Stimulated activated CD8-positive, alpha-beta memory T cell treated with anti-CD3 and anti-CD28 coated beads, Interleukin-12 subunit alpha, Interleukin-12 subunit beta, amount 100 ng/mL, for 1 hour (primary cell): ENCODE measurements at regions not wholly inside any gene's neighbourhood (a gene's known extent, or its start where the extent isn't known, plus 50 kb on each side); places are given as distances from the start of the nearest gene placed in this dataset.

ENCODE experiments used
- DNase-seq: peaks from one replicate; pipeline ENCODE4 v3.0.0-alpha.2; 2020; ENCODE audit warnings: low read depth

- DNase-seq, result no peak
These were observed 267.2 kb downstream of the GLRX3 start for GRCh38 chr10:130403153-130404075.

DNA sequence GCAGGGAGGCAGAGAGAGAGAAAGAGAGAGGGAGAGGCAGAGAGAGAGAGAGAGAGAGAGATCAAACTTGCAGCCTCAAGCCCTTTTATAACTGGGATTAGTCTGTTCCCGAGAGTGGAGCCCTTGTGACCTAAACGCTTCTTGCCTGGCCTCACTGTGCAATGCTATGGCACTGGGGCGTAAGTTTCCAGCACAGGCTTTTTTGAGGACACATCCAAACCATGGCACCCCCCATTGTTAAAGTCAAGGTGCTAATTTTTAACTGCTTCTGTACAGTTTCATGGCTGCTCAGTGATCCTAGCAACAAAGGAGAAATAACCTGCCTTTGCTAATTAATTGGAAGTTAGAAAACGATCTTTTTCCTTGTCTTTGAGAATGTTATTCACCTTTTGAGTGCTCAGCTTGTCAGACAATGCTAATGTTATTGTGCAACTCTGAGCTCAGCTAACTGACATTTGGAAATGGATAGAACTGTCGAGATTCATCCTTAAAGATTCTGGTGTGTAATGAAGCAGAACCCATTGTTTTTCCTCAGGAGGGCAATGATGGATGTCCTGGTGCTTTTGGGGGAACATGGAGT, 268.4 kb downstream of the GLRX3 start:
- DNase-seq, result no peak

DNA sequence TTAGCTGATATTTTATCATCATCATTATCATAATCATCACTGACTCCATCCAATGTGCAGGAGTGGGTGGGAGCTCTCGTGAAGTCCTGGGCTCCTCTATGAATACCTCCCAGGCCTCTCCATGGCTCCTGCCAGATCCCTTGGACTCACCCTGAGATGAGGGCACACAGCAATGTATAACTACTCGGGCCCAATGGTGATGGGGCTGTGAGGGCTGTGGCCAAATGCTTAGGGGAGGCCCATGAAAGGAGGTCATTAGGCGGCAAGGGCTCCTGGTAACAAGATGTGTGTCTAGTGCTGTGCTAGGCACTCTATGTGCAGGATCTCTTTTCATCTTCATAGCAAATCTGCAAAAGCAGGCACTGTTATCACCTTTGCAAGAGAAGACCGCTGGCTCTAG, 270.9 kb downstream of the GLRX3 start:
- no peak for DNase-seq

DNA sequence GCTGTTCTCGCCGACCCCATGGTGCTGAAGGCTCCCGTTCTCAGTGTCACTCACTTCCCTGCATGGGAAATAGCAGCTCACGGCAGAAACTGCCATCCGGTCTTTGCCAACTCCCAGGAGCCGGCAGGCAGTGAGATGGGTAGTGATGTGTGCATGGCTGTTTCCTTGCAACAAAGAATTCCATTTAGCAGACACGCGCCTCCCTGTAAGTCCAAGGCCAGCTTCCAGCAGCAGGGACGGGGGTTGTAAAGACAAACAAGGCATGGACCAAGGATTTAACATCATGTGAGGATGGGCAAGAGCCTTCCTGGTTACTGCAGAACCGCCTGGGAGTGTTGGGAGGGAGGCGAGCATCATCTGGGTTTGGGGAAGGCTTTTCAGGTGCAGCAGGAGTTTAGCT, 273.1 kb downstream of the GLRX3 start:
- no peak for DNase-seq

DNA sequence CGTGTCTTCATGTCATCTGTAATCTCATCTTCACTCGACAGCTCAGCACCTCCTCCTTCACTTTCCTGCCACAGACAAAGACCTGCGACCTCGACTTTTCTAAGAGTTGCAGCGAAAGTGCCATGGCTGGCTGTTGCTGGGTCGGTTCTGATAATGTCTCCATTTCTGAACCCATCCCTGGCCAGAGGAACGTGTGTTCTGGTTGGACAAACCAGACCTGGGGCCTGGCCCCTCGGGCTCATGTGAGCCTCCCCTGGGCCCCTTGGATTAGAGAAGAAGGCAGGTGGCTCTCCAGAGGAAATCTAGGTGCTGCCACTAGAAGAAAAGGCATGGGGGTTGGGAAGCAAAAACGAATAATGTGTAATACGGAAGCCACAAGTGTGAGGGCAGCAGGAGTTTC, 273.7 kb downstream of the GLRX3 start:
- no peak for DNase-seq

DNA sequence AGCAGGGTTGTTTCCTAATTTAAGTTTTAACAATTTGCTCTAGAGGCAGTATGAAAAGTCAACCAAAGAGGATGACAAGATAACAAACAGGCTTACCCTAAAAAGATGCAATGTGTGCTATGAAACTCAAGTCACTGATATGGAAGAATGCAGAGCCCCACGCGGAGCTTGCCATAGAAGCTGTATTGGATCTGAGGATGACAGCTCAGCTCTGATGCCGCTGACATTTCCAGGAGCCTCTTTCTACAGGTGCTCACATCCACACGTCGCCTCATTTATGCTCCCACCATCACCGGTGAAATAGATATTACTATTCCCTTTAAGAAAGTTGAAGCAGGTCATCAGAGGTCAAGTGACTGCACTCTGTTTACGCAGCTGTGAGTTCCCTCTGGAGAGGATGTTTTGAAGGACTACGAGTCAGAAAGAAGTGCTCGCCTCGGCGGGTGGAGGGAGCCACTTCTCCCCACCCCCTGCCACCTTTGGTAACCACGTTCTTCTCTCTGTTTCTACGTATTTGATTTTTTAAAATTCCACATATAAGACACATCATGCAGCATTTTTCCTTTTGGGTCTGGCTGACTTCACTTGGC, 275.4 kb downstream of the GLRX3 start:
- DNase-seq, result no peak

GRCh38 chr10:130412317-130412716, 276.1 kb downstream of the GLRX3 start:
- DNase-seq, result no peak

- no peak for DNase-seq
These were observed 280.4 kb downstream of the GLRX3 start for GRCh38 chr10:130416334-130417150.

DNA sequence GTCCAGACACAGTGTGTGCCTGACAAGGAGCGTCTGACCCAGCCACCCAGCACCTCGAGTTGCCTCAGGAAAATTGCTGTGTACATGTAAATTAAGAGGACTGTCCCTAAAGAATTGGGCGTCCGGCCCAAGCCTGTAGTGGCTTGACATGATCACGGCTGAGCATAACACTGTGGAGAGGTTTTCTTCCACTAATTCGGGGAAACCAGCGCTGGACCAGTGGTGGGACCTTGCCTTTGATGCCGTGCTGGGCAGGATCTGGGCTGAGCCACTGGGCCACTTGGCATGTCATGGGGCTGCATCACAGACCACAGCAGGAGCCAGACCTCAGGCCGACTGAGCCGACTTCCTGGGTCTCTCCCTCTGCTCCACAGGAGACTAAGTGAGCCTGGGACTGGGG, 282.5 kb downstream of the GLRX3 start:
- DNase-seq, result no peak

GRCh38 chr10:130421909-130422308, 285.7 kb downstream of the GLRX3 start:
- DNase-seq, result no peak

DNA sequence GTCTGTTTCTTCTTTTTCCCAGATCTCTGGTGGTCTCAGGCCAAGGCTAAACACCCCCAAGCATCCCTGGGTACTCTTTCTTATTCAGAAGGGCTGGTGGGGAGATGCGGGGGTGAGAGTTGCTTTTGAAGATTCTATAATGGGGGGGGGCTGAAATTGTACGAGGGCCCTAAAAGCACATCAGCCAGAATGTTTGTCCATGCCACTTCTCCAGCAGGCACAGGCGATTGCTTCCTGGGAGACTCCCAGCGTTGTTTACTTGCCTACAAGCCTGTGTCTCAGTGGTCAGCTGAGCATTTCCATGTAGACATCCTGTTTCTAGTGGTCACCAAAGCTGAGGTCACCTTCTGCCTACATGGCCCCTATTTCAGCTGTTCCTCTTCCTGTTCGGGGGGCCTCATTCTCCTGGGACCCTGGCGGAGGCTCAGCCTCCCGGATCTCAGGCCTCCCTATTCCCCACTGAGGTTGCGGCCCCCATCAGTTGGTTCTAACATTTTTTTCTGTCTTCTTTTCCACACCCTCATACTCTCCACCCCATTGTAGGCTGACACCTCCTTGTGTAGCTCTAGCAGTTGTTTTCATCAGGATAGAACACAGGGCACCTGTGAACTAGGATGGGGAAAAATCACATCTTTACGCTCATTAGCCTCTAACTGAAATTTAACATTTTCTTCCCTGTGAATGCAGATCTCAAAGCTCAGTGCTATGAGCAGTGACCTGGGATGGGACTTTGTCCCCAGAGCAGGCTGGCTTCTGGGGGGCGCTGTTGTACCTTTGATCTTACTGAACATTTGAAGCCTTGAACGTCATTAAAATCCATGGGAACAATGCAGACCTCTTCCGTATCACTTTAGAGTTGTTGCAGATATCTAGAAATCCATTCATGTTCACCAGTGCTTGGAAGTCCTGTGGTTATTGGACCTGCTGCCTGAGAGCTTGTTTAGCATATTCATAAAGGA, 286.5 kb downstream of the GLRX3 start:
- no peak for DNase-seq

DNA sequence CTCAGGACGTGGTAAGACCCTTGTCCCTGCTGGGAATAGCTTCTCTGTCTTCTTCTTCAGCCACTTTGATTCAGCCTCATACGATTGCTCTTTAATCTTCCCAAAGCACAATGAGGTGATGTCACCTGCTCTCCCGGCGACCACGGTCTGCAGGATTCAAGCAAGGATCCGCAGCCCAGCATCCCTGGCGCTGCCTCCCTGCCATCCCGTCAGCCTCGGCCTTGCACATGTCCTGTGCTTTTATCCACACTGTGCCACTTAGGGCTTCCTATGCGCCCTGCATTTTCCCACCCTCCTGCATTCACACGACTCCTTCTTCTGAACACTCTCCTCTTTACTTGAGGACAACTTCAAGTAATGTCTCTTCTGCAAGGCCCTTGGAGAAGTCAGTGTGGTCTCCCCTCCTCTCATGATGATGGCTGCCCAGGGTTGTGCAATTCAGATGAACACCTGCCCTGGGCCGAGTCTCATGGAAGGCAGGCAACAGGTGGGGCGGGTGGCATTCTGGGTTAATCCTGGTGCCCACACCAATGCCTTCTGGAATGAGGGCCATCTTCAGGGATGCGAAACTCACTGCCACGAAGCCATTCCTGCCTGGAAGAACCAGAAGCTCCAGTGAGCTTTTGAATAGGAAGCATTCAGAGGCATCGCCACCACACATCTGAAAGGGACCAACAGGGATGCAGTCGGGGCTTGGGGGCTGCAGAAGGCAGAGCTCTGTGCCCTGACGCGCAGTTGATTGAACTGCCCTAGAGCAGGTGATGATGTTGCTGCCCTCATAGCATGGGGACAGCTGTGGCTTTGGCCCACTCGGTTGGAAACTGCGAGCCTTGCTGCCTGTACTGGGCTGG, 287.5 kb downstream of the GLRX3 start:
- no peak for DNase-seq

GRCh38 chr10:130424418-130424817, 288.2 kb downstream of the GLRX3 start:
- no peak for DNase-seq

GRCh38 chr10:130425169-130425568, 289.0 kb downstream of the GLRX3 start:
- no peak for DNase-seq

DNA sequence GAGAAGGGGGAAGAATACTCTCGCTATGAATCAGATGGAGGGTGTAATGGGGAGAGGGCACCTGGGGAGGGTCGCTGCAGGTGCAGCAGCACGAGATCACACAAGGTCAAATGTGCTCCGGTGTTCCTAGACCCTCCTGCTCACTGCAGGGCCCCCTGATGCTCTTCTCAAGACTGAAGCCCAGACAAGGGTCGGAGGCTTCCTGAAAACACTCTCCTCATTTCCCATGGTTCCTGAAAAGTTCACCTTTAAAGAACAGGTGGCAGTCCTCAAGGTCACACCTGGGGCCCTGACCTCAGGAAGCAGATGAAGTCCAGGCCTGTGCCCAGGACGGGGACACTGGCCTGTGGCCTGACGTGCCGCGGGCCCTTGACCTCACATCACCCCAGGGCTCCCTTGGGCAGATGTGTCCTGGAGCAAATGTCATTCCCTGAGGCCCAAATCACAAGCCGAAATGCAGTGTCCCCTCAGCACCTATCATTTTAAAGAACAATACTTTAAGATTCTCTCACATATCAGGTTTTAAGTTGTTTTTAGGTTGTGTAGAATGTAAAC, 289.8 kb downstream of the GLRX3 start:
- no peak for DNase-seq

DNA sequence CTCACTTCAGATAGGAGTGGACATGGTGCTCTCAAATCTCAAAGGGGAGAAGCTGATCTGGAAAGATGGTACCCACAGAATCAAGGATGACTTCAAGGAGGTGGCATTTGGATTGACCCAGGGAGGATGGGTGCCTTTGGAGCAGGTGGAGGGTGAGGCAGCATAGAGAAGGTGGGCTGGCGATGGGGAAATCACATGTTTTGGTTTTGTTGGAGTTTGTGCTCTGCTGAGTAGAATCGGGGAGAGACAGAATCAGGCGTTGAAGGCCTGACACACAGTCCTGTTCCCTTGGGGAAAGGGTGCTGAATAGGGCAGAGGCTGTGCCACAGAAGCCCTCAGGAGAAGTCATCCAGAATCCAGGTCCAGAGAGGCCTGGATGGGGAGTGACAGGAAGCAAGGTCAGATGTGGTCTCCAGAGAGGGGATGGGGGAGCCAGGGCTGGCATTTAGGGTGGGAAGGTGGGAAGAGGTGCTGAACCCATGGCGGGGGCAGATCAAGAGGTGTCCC, 291.1 kb downstream of the GLRX3 start:
- no peak for DNase-seq

GRCh38 chr10:130428936-130429335, 292.7 kb downstream of the GLRX3 start:
- no peak for DNase-seq

DNA sequence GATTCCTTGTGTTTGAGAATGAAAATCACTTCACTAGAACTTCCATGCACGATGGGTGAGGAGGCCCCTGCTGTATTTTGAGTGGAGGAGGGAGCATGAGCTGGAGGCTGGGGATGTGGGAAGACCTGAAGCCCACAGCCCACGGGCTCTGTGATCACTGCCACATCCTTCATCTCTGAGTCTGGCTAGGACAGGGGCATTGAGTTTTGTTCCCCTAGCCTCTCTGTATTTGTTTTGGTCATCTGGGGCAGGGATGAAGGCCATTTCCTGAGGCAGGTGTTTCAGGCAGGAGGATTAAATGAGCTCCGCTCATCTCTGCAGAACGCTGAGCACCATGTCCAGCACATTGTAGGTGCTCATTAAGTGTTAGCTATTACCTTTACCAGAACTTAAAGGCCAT, 293.6 kb downstream of the GLRX3 start:
- no peak for DNase-seq

DNA sequence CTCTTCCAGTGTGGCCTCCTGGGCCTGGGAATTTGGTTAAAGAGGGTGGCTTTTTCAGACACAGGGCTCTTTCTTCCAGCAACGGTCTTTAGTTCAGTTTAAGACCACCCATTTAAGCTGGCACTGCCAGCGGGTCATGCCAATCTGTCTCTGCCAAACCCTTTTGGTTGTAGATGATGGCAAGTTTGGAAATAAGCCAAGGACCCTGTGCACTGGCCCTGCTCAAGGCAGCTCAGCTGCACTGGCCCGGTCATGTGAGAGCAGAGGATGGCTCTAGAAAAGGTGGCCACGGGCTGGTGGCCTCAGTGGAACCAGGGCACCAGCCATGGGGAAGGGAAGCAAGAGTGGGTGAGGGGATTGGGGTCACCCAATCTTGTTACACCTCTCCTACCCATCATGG, 294.1 kb downstream of the GLRX3 start:
- no peak for DNase-seq
